Lung (tissue), 11 donors: ENCODE measurements at regions not wholly inside any gene's neighbourhood (a gene's known extent, or its start where the extent isn't known, plus 50 kb on each side); places are given as distances from the start of the nearest gene placed in this dataset.

Experiments
- ATAC-seq: fragments of 200-7000 bp; cut with Tn5 transposase; one replicate; pipeline ENCODE4 v1.9.1; 2020; ENCODE audit warnings: moderate number of reproducible peaks; ENCODE audit not compliant: insufficient read depth, low FRiP score
- DNase-seq, 3 donors: peaks; one replicate each; pipeline ENCODE4 v3.0.0-alpha.2; 2013 to 2017
- H3K27ac ChIP-seq, 2 donors: one replicate each; pipeline ENCODE4 v1.5.1; 2013; ENCODE audit warnings: mild to moderate bottlenecking in 2 of 2, moderate library complexity in 2 of 2, control low read depth in 1 of 2, inconsistent platforms in 1 of 2, low read depth in 1 of 2, low read length in 1 of 2
- H3K27me3 ChIP-seq, 3 donors: one replicate each; pipeline ENCODE4 v1.5.1; 2013; ENCODE audit warnings: low read length in 2 of 3; ENCODE audit not compliant: control insufficient read depth in 3 of 3, insufficient read depth in 3 of 3
- H3K36me3 ChIP-seq, 4 donors: one replicate each; pipeline ENCODE4 v1.5.1; 2013; ENCODE audit warnings: low read length in 4 of 4, mild to moderate bottlenecking in 1 of 4, moderate library complexity in 1 of 4; ENCODE audit not compliant: control insufficient read depth in 4 of 4, insufficient read depth in 4 of 4
- H3K4me1 ChIP-seq, 5 donors: one replicate each; pipeline ENCODE4 v1.5.1; 2013; ENCODE audit warnings: low read length in 5 of 5, mild to moderate bottlenecking in 2 of 5, moderate library complexity in 1 of 5; ENCODE audit not compliant: control insufficient read depth in 5 of 5, insufficient read depth in 5 of 5
- H3K4me3 ChIP-seq: one replicate; pipeline ENCODE4 v1.5.1; 2013; ENCODE audit warnings: mild to moderate bottlenecking, control low read depth, moderate library complexity
- H3K9ac ChIP-seq, 2 donors: one replicate each; pipeline ENCODE4 v1.5.1; 2013; ENCODE audit warnings: low read length in 2 of 2, control low read depth in 1 of 2; ENCODE audit not compliant: insufficient read depth in 1 of 2
- H3K9me3 ChIP-seq, 4 donors: one replicate each; pipeline ENCODE4 v1.5.1; 2013; ENCODE audit warnings: low read length in 3 of 4, mild to moderate bottlenecking in 1 of 4, moderate library complexity in 1 of 4; ENCODE audit not compliant: control insufficient read depth in 4 of 4, insufficient read depth in 3 of 4
- WGBS, 2 donors: extraction: QIAGEN DNeasy Blood & Tissue Kit; methylation state at CpG; one replicate each; pipeline ENCODE4 v1.1.7; 2013; 5-methylcytosine and 5-hydroxymethylcytosine counted together
- TF ChIP-seq, protein P1 (sequence below): IDR thresholded peaks from 2 replicates; pipeline ENCODE4 v1.5.1; 2012; ENCODE audit warnings: mild to moderate bottlenecking; ENCODE audit errors: control extremely low read depth, extremely low read depth
- donor health status: control.
- donor health status: control.
- donor health status: Bipolar disorder and iron deficiency.
- donor health status: healthy.
- donor health status: DM: yes; HTN: yes; CAD: no.

DNA sequence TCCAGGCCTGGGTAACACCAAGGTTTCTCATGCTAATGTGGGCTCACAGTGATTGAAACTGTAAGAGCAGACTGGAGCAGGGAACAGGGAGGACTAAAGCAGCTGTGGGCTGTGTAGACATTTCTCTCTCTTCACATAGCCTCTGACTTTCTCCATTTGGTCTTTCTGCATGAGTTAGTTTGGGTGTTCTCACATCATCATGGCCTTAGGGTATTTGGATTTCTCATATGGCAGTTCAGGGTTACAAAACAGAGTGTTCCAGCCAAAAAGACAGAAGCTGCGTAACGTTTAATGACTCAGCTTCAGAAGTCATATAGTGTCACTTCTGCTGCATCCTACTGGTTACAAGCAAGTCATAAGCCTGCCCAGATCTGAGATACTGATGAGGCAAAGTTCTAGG lies 52.0 kb upstream of the OSBPL8 start:
- WGBS, 2 donors, result 40 to 60% methylated on average over 2 of the region's 2 CpGs

DNA sequence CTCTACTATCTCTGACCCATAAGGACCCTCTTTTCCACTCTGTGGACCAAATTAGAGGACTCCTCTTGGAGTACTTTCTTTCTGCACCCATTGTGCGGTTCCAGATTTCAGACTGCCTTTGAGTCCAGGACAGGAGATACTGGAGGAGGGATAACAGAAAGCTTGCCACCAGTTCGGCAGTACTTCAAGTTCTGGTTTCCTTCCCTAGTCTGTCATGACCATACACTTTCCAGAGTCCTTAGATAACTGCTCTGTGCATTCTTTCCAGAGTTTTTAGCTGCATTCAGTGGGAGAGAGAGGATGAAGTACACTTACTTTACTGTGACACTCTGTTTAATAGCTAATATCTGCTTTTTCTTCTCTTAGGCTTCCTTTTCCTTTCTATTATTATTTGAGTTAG lies 54.8 kb upstream of the OSBPL8 start:
- ATAC-seq, result no peak
- Histone ChIP-seq H3K4me1 (no peaks in the 10 kb centered on the region), H3K4me3 (no peak overlapping the region), H3K36me3 (no peaks in the 10 kb centered on the region), H3K27ac (no peak overlapping the region), H3K9me3 (no peaks in the 10 kb centered on the region), H3K9ac (no peak overlapping the region), H3K27me3 (no peaks in the 10 kb centered on the region)
- 92 to 93% methylated on average over 2 of the region's 2 CpGs for WGBS, 2 donors
- TF ChIP-seq, protein P1, sequence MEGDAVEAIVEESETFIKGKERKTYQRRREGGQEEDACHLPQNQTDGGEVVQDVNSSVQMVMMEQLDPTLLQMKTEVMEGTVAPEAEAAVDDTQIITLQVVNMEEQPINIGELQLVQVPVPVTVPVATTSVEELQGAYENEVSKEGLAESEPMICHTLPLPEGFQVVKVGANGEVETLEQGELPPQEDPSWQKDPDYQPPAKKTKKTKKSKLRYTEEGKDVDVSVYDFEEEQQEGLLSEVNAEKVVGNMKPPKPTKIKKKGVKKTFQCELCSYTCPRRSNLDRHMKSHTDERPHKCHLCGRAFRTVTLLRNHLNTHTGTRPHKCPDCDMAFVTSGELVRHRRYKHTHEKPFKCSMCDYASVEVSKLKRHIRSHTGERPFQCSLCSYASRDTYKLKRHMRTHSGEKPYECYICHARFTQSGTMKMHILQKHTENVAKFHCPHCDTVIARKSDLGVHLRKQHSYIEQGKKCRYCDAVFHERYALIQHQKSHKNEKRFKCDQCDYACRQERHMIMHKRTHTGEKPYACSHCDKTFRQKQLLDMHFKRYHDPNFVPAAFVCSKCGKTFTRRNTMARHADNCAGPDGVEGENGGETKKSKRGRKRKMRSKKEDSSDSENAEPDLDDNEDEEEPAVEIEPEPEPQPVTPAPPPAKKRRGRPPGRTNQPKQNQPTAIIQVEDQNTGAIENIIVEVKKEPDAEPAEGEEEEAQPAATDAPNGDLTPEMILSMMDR, result no peak
- DNase-seq, result no peak

More for the DNA sequence above, 52.0 kb upstream of the OSBPL8 start:
- Histone ChIP-seq H3K27me3 (no peaks in the 10 kb centered on the region), H3K36me3 (no peaks in the 10 kb centered on the region), H3K4me3 (no peak overlapping the region), H3K4me1 (no peaks in the 10 kb centered on the region), H3K27ac (no peak overlapping the region), H3K9me3 (no peaks in the 10 kb centered on the region), H3K9ac (no peak overlapping the region)
- peak; percentile 72 for ATAC-seq
- TF ChIP-seq, protein P1, result no peak
- DNase-seq, result peak in 2 of 3 donors; percentile 15 to 27

DNA sequence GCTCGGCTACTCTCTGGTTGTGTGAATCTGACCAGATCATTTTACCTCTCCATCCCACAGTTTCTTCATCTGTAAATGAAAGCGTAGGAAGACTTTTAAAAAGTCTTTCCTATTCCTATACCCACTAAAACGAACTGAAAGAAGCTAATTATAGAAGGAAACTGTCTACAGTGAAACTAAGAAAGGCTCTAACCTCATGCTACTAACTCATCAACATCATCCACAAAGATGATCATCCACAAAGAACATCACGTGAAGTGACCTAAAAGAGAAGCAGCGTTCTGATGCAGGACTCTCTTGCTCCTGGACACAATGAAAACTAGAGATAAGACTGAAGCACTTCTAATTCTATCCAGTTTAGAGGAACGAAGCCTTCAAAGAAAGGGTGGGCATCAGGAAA lies 58.5 kb upstream of the OSBPL8 start:
- no peak overlapping the region for H3K27ac ChIP-seq
- H3K9me3 ChIP-seq, result no peaks in the 10 kb centered on the region
- 78 to 93% methylated on average over 6 of the region's 6 CpGs for WGBS, 2 donors
- H3K4me1 ChIP-seq, result no peaks in the 10 kb centered on the region
- H3K36me3 ChIP-seq, result no peaks in the 10 kb centered on the region
- TF ChIP-seq, protein P1, result no peak
- DNase-seq (no peak), ATAC-seq (no peak)
- no peak overlapping the region for H3K9ac ChIP-seq
- H3K27me3 ChIP-seq, result no peaks in the 10 kb centered on the region
- no peak overlapping the region for H3K4me3 ChIP-seq

DNA sequence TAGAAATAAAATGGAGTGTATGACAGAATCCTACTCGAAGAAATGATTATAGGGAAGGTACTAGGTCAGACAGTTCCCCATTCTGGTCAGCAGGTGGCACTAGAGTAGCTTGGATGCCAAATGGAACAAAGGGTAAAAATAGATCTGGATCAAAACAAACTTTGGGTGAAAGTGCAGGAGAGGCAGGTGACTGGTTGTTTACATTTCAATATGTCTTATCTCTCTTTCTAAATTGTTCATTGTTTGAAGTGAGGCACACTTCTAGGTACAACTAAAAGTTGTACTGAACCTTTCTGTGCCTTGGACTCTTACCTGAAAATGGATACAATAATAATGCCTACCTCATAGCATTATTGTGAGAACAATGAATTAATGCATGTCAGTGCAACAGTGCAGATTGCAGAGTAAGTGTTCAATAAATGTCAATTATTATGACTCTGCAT lies 62.0 kb upstream of the OSBPL8 start:
- DNase-seq (peak; percentile 65 to 81 (median 79)), ATAC-seq (peak; percentile 91)
- Histone ChIP-seq H3K27me3 (no peaks in the 10 kb centered on the region), H3K4me1 (no peaks in the 10 kb centered on the region), H3K4me3 (no peak overlapping the region), H3K9me3 (no peaks in the 10 kb centered on the region), H3K9ac (no peak overlapping the region), H3K27ac (no peak overlapping the region), H3K36me3 (no peaks in the 10 kb centered on the region)
- TF ChIP-seq, protein P1, result peak; percentile 96
- 3 to 14% methylated on average over 1 of the region's 1 CpG for WGBS, 2 donors
